ENCODE measurements at regions not wholly inside any gene's neighbourhood (a gene's known extent, or its start where the extent isn't known, plus 50 kb on each side); places are given as distances from the start of the nearest gene placed in this dataset.
"Not testable (repeated sequence)": the region's sequence is repeated elsewhere in the genome, so short reads cannot be mapped to it uniquely, and the experiment has no call there.

DNA sequence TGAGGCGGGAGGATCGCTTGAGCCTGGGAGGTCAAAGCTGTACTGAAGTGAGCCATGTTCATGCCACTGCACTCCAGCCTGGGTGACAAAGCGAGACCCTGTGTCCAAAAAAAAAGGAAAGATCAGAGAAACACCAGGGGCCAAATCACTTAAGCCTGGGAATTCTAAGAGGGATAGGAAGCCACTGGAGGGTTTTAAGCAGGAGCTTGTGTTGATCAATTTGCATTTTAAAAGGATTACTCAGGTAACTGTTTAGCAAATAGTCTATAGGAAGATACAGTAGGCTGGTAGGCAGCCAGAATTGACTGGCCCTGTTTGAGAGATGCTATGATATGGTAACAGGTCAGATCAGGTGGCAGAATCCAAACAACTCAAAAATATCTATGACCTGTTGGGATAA is 162.7 kb downstream of the SPTSSA start:
- no peak for DNase-seq

DNA sequence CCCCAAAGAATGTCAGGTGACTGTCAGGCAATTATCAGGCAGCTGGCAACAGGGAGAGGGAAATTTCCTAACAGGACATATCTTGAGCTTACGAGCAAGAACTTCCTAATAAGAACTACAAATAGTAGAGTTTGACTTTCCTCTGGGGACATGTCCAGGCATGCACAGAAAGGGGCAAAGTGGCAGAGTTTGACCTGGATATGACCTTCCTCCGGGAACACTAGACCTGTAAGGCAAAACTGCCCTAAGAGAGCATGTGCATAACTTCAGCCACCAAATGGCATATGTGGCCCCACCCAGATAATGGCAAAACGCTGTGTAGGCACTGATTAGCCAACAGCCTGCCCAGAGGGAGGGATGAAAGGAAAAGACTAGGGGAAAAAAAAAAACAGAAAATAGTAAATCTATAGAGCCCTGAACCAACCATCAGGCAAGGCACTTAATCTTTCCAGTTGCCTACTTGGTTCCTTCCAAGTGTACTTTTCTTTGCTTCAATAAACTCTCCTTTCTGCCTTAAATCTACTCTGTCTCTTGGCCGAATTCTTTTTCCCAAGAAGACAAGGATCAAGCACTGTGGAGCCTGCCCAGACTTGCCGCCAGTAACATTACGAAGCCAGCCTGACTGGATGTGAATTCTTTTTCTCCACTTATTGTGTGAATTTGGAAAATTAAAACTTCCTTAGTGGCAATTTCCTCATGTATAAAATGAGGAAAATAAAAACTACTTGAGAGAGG is 164.1 kb downstream of the SPTSSA start:
- DNase-seq: no peak

DNA sequence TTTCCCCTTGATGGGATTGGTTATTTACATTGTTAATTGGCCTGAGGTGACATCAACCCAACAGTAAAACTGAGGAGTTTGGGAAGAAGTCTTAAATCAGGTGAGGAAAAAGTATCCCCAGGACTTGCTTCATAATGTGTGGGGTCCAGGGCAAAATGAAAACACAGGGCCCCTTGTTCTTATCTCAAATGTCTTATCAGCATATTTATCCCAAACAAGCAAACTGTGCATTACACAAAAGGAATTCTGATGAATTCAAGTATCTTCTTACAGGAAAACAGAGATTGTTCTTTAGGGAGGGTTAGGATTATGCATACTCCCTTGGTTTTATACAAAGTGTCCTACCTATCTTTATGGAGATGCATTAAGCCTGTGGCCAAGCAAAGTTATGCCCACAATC is 178.4 kb downstream of the SPTSSA start:
- DNase-seq: no peak

DNA sequence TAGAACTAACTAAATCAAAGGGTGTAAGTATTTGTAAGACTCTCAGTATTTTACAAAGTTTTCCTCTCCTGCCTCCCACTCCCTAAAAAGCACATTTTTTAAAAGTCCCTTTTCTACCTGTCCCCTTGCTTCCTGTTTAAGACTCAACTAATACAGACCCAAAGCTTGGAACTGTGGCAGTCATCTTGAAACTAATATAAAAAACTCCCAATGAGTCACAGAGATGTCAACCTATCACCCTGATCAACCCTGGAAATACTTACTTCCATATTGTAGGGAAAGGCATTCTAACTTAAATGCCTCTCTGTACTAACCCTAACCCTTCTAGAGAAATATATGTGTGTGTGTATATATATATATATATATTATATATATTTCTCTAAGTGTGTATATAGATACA is 184.8 kb downstream of the SPTSSA start:
- no peak for DNase-seq

DNA sequence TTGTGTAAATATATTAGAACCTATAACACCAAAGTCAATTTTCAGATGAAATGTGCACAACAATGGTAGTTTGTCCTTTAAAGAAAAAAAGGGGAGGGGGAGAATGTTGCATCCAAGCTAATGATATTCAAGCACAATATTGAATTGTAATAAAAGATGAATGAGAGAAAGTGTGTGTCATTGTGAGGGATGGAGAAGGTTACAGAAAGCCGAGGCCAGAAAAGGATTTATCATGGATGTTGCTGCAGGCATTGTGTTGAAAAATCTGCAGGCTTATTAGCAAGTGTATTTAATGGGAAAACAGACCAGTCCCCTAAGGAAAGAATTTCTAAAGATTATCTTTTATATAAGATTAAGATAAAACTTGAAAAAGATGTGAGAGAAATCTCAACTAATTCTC is 186.5 kb downstream of the SPTSSA start:
- no peak for DNase-seq

DNA sequence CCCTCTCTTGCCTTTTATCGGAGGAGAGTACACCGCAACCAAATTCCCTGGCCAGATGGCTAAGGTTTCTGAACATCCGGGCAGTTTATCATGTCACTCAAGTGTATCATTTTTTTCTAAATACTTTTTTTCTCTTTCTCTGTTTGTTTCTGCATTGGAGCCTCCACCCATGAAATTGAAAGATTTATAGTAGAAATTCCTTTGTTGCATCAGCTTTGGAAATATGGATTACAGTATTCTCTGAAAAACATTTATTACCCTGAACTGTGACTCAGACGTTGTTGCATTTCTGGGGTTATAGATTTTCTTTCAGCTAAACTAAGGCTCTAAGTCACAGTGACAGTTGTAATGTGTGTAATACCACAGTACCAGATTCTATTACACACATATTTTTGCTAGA is 187.0 kb downstream of the SPTSSA start:
- DNase-seq: no peak

DNA sequence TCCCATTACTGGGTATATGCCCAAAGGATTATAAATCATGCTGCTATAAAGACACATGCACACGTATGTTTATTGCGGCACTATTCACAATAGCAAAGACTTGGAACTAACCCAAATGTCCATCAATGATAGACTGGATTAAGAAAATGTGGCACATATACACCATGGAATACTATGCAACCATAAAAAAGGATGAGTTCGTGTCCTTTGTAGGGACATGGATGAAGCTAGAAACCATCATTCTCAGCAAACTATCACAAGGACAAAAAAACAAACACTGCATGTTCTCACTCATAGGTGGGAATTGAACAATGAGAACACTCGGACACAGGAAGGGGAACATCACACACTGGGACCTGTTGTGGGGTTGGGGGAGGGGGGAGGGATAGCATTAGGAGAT is 188.3 kb downstream of the SPTSSA start:
- DNase-seq: not testable (repeated sequence)

DNA sequence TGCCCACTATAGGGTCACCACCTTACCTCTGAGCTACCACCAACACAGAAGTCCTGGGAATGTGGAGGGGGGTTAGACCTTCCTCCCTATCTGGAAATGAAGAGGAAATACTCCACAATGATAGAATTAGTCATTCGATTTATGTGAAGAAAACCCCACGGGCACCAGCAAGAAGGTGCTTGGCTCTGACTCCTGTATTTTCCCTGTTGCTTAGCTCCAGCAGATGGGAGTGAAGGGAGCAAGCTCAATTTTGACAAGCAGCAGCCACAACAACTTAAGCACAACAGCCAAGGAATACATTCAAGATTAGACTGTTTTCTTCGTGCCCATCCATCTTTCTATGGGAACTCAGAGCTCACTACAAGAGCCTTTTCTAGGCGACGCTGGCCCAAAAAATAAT is 191.7 kb downstream of the SPTSSA start:
- DNase-seq: no peak

DNA sequence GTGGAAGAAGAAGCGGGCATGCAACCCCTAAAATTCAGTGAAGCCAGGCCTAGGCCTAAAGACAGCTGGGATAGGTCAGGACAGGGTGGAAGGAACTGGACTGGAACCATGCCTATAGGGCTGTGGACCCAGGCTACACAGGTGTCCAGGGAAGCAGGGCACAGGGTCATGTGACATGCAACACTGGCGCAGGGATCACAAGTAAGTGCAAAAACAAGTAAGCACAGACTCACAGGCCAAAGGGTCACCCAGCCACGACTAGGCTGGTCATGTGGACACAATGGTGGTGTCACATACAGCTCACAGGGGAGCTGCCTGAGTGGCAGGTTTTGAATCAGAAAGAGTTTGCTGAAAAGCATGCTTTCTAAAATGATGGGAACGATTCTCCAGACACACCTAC is 195.7 kb downstream of the SPTSSA start:
- no peak for DNase-seq

DNA sequence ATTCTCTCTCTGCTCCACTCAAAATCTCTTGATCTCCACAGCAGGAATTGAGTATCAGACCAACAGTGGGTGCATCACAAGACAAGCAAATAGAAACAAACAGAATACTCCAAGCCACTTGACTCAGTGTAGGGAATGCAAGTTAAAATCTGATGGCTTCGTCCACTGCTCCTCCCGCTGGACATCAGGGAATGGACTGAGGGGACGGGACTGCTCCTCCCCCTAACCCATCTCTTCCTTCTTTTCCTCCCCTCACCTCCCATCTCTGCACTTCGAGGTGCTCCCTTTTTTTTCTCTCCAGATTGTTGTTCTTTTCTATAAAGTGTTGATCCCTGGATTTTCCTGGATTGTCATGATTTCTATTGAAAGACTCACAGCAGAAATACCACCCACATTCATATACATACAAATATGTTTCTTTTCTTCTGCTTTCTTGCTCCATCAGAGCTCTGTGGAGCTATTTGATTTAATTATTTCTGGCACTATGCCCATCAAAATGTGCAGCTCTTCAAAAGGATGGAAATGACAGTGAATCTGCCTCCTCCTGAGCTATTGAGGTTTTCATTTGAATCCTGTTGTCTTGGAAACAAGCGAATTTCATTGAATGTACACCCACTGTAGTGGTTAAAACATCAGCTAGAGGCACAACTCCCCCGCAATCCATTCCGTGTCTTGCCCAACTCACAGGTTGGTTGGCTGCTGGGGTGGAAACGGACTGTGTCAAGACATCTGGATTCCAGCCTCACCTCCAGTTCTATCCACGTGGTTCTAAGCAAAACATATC is 199.7 kb downstream of the SPTSSA start:
- DNase-seq: no peak

DNA sequence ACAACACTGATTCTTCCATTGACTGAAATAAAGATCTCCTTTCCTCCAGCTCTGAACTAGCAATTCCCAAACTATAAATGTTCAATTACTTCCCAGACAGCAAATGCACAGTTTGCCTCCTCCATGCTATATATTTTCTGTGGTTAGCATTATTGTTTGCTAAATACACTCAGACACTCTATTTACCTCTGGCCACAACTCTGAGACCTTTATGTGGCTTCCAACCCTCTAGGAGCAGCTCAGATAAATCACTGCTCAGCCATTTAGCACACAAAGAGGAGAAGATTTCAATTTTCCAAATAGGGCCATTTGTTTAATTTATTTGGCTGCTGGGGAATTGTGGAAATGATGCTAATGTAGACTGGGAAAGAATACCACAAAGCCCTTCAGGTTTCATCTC is 202.0 kb downstream of the SPTSSA start:
- no peak for DNase-seq

DNA sequence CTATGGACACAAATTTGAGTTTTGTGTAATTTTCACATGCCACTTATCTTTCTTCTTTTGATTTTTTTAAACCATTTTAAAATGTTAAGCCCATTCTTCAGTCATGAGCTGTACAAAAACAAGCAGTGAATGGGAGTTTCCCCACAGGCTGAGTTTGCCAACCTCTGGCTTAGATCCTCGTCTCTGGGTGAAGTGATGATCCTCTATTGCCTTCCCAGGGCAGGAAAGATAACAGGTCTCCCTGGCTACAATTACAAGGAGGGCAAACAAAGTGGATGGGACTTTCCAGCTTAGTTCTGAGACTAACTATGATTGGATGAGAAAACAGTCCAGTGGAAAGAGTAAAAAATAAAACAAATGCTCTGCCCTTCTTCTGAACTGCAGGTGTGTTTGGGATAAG is 203.7 kb downstream of the SPTSSA start:
- DNase-seq: no peak

DNA sequence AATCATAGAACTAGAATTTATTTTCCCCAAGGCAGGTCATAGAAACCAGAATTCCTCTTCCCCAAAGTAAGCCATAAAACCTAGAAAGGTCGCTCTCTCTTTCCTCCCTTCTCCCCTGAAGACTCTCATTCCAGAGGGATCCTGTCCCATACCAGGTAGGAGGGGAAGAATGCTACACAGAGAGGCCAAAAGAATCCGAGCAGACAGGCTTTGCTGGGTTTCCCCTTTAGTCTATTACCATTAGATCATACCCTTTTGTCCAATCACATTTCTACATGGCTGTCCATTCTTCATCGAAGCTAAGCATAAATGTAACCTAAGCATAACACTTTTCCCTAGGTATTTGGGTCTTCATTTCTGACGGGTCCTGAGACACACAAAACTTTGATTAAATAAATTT is 204.5 kb downstream of the SPTSSA start:
- no peak for DNase-seq

DNA sequence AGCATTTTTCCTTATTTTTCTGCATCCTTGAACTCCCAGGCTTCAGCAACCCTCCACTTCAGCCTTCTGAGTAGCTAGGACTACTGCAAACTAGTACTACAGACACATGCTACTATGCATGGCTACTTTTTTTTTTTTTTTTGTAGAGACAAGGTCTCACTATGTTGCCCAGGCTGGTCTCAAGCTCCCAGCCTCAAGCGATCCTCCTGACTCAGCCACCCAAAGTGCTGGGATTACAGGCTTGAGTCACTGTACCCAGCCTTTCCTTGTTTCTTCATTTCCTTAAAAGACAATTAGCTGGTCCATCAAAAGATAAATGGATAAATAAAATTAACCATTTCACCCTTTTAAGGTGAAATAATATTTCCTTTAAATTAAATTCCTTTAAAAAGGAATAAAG is 205.8 kb downstream of the SPTSSA start:
- DNase-seq: no peak

DNA sequence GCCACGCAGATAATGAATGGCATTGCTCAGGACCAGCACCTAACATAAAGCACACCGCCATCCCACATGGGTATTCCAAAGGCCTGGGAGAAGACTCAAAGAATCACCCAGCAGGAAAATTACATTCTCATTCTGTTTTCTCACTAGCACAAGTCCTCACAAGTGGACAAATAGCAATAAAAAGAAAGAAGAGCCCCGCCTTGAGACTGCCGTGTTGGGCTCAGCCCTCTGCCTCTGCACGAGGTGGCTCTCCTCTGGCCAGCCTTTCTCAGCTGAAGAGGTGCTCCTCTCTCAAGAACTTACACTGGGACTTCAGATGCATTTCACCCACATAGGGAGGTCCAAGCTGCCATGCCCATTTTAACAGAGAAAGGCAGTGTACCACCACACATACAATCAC is 207.5 kb downstream of the SPTSSA start:
- no peak for DNase-seq

DNA sequence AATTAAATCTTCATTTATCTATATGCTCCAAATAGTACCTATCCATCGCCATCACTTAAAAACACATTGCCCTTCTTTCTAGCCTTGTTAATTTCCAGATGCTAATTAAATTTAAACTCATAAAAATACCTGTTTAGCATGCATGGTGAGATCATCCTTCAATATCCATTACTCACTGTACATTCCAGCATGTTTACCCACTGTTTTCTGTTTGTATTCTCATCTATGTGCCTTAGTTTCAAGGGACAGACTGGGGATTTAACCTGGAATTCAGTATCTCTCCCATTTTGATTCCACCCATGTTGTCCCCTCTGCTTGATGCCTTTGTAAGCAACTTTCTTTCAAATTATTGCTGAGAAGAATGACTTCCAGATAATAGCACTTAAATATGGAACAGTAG is 208.0 kb downstream of the SPTSSA start:
- DNase-seq: no peak

DNA sequence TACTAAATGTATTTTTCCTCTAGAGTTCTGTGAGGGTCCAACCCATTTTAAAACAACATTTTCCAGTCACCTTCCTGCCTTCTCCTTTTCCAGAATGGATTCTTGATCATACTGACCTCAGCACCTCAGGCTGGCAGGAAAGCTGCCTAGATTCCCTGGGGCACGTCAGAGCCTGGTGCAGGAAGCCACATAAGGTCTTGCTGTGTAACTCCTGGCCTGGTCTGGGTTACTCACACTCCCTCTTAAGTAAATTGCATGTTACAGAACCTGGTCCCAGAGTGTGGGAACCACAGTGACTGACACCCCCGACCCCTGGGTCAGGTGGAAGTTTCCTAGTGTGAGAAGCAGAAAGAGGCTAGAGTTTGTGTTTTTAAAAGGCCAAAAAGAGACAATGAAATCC is 209.8 kb downstream of the SPTSSA start:
- DNase-seq: no peak

DNA sequence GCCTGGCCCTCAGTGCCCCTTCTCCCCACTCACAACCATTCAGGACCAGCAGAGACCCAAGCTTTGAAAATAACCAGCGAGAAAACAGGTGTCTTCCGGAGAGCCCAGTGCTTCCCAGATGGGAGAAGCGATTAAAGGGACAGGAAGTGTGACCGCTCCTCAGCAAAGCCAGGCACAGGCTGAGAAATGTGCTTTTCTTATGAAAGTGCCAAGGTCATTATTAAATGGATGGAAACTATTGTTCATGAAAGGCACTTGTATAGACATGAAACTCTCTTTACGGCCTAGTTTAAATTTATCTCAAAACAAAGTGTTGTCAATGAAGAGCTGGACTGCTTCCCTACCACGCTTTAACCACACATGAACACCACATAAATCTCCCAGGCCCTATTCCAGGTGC is 210.4 kb downstream of the SPTSSA start:
- DNase-seq: no peak

DNA sequence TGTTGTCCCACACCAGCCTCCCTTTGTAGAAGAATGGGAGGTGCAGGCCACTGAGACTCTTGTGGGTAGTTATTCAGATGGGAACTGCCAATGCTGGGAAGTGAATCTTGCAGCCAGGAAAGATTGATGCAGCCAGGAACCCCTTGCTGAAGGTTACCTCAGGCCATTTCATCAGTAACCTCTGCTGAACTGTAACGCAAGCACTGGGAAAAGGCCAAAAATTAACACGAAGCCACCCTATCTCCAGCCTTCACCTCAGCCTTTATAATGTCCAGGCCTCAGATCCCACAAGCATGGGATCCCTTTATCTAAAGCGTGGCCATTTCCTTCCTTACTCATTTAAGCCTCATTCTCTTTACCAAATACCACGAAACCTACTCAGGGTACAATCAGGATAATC is 211.1 kb downstream of the SPTSSA start:
- no peak for DNase-seq

DNA sequence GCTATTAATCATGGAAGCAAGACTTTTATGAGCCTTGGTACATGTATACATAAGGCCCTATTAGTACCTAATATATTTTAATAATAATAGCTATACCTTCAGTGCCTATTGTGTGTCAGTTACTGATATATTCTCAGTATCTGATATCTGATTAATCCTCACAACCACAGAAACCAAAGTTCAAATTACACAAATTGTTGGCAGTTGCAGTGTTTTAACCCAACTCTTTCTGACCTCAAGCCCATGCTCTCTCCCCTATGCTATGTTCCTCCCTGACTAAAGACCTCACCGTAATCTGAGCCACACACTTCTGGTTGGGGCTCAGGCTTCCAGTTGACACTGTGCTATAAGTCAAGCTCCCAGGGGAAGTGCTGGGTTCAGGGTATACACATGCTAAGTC is 214.4 kb downstream of the SPTSSA start:
- DNase-seq: no peak

DNA sequence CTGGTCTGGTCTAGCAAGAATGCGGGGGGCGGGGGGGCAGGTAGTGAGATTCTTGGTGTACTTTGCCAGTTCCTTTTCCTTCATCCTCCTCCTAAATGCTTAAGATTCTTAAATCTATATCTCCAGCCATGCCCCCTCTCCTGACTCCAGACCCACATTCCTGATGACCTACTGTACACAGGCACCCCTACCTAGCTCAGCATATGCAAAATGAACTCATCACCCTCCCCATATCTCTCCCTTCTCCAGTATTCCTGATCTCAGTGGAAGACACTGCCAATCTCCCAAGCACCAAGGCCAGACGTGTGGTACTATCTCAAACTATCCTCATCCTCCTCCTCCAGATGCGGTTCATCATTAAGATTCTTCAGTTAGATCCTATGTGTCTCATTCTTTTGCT is 215.8 kb downstream of the SPTSSA start:
- no peak for DNase-seq

DNA sequence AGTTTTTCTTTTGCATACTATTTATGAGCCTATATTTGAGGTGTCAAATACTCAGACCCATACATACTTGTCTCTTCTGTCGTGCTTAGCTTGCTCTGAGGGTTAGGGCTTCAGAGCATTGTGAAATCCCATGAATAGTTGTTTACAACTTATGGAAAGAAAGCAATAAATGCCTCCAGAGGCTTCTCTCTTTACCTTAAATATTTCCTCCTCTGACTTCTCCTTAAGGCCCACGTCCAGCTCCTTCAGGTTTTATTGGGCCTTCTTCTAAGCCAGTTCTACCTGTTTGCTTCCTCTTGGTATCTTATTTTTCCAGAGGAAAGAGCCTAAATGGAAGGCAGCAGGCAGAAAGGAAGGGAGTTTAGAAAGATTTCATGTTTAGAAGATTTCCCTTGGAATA is 218.6 kb downstream of the SPTSSA start:
- DNase-seq: no peak

DNA sequence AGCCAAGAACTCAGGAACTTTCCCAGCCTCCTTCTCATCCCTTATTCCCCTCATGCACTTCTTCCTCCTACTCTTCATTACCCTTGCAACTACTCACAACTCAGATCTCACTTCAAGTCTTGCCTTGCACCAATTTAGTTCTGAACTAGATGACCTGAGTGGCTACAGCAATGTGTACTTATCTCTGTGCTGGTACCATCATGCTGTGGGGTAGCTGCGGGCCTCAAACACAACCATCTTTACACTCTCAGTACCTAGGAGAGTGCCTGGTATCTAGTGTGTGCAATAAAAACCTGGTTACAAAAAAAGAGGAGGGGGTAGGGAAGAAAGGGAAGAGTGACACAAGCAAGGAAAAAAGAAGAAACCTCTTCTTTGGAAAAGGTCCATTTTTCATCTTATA is 219.0 kb downstream of the SPTSSA start:
- DNase-seq: no peak

DNA sequence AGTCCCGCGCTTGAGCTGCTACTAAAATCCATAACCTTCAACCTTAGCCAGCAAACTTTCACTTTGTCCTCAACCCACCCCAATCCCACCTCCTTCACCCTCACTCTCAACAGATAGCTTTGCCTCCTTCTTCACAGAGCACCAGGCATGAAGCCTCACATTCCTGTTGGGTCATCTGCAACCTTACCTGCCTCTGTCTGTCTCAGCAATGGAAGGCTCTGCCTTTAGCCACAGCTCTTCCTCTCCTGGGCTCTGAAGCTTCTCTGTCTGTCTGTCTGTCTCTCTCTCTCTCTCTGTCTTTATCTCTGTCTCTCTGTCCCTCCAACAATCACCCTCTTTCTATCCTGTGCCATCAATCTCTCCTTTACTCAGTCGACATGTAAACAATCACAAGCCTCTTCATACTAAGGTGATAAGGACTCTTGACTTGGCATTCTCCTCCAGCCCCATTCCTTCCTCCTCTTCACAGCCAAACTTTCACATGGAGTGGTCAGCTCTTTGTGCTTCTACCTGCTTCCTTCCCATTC is 220.8 kb downstream of the SPTSSA start:
- no peak for DNase-seq

DNA sequence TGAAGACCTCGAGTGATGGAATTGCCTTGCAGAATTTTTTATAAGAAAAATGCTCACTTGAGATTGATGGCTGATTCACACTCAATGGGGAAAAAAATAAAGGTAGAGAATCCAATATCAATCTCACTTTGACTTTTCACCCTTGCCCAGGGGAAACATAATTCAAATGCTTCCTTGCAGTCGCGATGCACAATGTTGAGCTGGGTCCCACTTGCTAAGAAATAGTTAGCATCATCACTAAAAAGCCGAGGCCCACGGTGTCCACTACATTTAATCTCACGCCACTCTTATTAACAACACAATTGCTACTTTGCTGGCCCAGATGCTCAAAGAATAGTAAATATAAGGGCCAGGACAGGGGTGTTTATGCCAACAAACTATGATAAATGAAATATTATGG is 223.4 kb downstream of the SPTSSA start:
- DNase-seq: no peak

Data from EL (cell line).